Sciatic nerve (tissue), 2 donors: ENCODE measurements at regions not wholly inside any gene's neighbourhood (a gene's known extent, or its start where the extent isn't known, plus 50 kb on each side); places are given as distances from the start of the nearest gene placed in this dataset.

Experiments
- ATAC-seq: fragments of 200-7000 bp; cut with Tn5 transposase; one replicate; pipeline ENCODE4 v1.9.1; 2020; ENCODE audit warnings: mild to moderate bottlenecking, moderate library complexity
- DNase-seq: peaks from one replicate; pipeline ENCODE4 v3.0.0-alpha.2; 2020; ENCODE audit warnings: low spot score
- intact Hi-C: fragments of 100-400 bp; cut with DNase I; formaldehyde crosslinking; loops from one replicate; pipeline ENCODE4 v1.14.2; 2022
- donor health status: DM: no; HTN: no; CAD: no.
- donor health status: DM: no; HTN: no; CAD: no.

GRCh38 chr18:45119876-45120275 is 439.2 kb downstream of the SETBP1 start:
- ATAC-seq (no peak), DNase-seq (no peak)
- intact Hi-C loops: no loop called here

GRCh38 chr18:45121146-45121545 is 440.5 kb downstream of the SETBP1 start:
- ATAC-seq (no peak), DNase-seq (no peak)
- intact Hi-C loops: no loop called here

GRCh38 chr18:45122506-45122905 is 441.8 kb downstream of the SETBP1 start:
- DNase-seq: no peak
- ATAC-seq: no peak
- intact Hi-C loops: no loop called here

GRCh38 chr18:45127405-45127804 is 446.7 kb downstream of the SETBP1 start:
- intact Hi-C loops: no loop called here
- ATAC-seq (no peak), DNase-seq (no peak)

GRCh38 chr18:45133276-45133675 is 452.6 kb downstream of the SETBP1 start:
- intact Hi-C loops: no loop called here
- ATAC-seq: no peak
- DNase-seq: no peak

GRCh38 chr18:45136381-45137086 is 455.8 kb downstream of the SETBP1 start:
- ATAC-seq (no peak), DNase-seq (no peak)
- intact Hi-C loops: no loop called here

DNA sequence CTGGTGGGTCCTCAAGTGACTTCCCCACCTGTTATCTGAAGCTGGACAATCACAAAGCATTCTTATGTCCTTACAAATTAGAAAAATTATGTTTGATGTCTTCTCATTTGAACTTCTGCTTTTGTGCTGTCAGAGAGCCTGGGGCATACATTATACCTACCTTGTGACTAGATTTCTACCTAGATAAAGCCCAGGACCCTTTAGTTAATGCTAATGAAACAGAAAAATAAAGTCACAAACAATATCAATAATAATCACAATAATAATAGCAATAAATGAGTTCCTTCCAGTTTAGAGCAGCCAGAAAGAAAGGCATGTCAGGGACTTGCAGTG is 456.4 kb downstream of the SETBP1 start:
- DNase-seq (no peak), ATAC-seq (no peak)
- intact Hi-C loops: no loop called here

DNA sequence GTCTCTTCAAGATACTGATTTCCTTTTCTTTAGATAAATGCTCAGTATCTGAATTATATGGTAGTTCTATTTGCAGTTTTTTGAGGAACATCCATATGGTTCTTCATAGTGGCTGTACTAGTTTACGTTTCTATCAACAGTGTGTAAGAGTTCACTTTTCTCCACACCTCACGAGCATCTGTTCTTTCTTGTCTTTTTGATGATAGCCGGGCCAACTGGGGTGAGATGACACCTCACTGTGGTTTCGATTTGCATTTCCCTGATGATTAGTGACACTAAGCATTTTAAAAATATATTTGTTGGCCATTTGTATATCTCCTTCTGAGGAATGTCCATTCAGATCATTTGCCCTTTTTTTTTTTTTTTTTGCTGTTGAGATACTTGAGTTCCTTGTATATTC is 458.8 kb downstream of the SETBP1 start:
- intact Hi-C loops: no loop called here
- no peak for DNase-seq
- ATAC-seq: no peak

DNA sequence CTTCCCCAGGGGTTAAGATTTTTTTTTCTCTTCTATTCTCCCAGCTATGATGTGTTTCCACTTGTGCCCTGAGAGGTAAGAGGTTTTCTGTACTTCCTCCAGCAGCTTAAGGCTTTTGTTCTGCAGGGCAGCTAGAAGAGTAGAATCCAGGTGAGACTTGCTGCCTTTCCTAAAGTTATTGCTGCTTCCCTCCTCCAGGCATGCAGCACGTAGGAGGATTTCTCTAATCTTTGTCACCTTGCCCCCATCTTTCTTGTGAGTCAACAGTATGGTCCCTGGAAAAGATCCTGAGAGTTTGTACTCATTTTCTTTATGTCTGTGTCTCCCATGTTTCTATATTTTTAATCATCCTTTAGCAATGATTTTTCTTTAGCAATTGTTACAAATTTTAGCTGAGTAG is 462.2 kb downstream of the SETBP1 start:
- no peak for DNase-seq
- intact Hi-C loops: no loop called here
- no peak for ATAC-seq

DNA sequence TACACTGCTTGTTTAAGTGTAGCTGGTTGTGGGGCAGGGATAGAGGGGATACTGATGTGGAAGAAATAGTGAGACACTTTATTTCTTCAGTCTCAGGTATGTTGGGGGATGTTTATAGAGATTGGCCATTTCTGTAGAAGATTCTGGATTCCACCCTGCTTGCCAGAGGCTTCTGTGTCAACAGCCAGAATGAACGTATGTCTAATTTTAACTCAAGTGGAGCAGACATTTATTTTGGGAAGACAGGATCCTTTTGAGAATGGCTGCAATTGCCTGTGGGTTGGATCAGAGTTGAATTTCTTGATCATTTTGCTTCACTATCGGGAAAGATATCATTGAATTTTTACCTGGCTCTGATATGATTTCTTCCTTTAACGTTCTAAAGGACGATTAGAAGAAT is 465.6 kb upstream of the SLC14A2 start:
- intact Hi-C loops: no loop called here
- no peak for DNase-seq
- ATAC-seq: no peak

- intact Hi-C loops: no loop called here
- ATAC-seq: no peak
- DNase-seq: no peak
Measured at GRCh38 chr18:45151645-45152044, 463.6 kb upstream of the SLC14A2 start.

- intact Hi-C loops: no loop called here
- no peak for ATAC-seq
- DNase-seq: no peak
Measured at GRCh38 chr18:45155526-45155925, 459.8 kb upstream of the SLC14A2 start.

GRCh38 chr18:45156946-45157345 is 458.3 kb upstream of the SLC14A2 start:
- intact Hi-C loops: no loop called here

GRCh38 chr18:45157576-45157975 is 457.7 kb upstream of the SLC14A2 start:
- ATAC-seq: no peak
- no peak for DNase-seq
- intact Hi-C loops: no loop called here

More at GRCh38 chr18:45156946-45157345, 458.3 kb upstream of the SLC14A2 start:
- DNase-seq: no peak
- no peak for ATAC-seq

GRCh38 chr18:45161850-45162249 is 453.4 kb upstream of the SLC14A2 start:
- DNase-seq: no peak
- intact Hi-C loops: no loop called here
- ATAC-seq: no peak

DNA sequence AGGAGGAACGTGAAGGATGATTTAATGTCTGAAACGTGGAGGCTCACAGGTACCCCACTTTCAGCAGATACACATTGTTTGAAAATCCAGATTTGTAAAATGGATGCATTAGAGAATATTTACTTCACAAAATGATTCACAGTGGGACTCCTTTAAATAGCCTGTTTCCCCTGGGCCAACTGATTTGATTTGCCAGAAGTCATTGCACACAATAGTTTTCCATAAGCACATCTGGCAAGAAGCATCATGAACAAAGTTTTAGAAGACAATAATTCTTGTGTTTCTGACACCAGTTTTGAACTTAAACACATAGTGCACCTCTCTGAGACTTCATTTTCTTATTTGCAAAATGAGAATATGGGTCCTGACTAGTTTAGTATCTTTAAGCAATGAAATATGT is 451.4 kb upstream of the SLC14A2 start:
- ATAC-seq (no peak), DNase-seq (no peak)
- intact Hi-C loops: no loop called here

DNA sequence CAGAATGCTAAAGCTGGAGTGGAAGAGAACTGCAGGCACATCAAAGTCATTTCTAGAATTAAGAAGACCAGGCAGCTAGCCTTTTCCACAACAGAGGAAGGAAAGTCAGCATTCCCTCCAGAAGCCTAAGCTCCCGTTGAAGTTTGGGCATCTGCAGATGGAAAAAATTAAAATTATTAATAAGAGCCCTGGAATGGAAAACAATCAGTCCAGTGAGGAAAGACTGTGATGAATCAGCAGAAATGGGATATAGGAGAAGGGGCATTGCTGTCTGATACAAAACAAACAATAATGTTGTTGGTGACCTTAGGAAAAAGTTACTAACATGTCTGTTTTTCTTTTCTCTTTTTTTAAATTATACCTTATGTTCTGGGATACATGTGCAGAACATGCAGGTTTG is 450.7 kb upstream of the SLC14A2 start:
- no peak for ATAC-seq
- intact Hi-C loops: no loop called here

DNA sequence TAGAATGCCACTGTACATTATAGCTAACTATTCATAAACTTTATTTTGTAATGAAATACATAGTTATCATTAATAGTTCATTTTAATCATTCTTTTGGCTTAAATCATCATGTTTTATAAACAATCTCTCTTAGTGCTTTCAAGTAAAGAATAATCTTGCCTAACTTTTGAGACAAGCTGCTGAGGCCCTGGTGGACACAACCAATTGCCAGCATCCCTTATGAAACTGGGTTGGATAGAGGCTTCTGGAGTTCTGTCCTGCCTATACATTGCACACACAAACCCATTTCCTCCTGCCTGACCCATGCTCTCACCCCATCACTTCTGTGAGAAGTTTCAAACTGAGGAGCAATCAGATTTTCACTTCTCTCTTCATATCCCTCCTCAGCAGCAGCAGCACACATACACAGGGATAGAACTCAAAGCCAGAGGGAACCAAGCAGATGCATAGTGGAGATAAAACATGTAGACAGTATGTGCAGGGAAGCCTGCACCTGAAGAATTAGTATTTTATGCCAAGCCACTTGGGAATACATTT is 450.0 kb upstream of the SLC14A2 start:
- no peak for DNase-seq
- intact Hi-C loops: no loop called here
- ATAC-seq: no peak

More for the DNA sequence above, 450.7 kb upstream of the SLC14A2 start:
- DNase-seq: no peak

DNA sequence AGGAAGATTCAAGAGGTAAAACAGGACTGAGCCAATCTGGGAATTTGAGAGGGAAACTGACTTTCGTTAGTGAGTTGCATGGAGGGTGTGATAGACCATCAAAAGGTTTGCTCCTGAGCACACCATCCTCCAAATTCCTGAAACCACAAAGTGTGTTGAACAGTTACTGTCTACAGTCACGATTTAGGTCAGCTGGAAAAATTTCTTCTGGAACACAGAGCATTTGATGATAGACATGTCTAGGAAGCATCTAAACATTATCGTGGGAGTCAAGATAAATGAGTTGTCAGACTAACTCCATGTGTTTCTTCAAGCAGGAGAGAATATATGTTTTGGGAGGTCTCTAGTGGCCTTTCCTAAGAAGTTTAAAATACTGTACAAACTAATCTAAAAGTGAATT is 449.4 kb upstream of the SLC14A2 start:
- ATAC-seq (no peak), DNase-seq (no peak)
- intact Hi-C loops: no loop called here

DNA sequence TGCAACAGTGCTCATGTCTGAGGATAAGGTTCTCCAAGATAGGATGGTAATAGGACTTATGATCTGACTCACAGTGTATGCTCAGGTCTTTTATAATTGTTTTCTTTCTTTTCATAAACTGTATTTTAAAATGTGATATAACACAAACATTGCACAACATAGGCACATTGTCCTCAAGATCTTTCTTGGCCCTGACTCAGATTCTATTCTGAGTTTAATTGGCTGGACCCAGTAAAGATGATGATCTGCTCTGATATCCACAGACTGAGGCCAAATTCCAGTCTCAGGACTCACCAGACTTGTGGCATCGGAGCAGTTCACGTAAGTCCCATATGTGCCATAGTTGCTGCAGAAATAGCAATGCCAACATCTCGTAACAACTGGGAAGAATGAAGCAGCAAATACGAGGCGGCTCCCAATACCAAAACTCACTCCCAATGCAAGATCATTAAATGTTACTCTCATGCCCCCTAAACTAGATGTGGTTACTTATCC is 448.9 kb upstream of the SLC14A2 start:
- DNase-seq (no peak), ATAC-seq (no peak)
- intact Hi-C loops: no loop called here
